ENCODE measurements at regions not wholly inside any gene's neighbourhood (a gene's known extent, or its start where the extent isn't known, plus 50 kb on each side); places are given as distances from the start of the nearest gene placed in this dataset.

- TF ChIP-seq CTCF (IDR thresholded peaks at IDR 0.05; ENCODE audit: poor library complexity, severe bottlenecking) = no peak
- no peaks in the 10 kb centered on the region for H3K9me3 ChIP-seq (ENCODE audit: severe bottlenecking)
Observed at GRCh38 chrX:137646472-137646871, 80.5 kb downstream of the ZIC3 start.

GRCh38 chrX:137651647-137652046 is 85.7 kb downstream of the ZIC3 start:
- no peak overlapping the region for H3K4me3 ChIP-seq (ENCODE audit: severe bottlenecking)
- no peak for DNase-seq (ENCODE audit: low spot score)
- no peaks in the 10 kb centered on the region for H3K9me3 ChIP-seq (ENCODE audit: severe bottlenecking)
- H3K27me3 ChIP-seq (ENCODE audit: insufficient read depth, poor library complexity, severe bottlenecking) = no peaks in the 10 kb centered on the region
- H3K27ac ChIP-seq (ENCODE audit: poor library complexity, severe bottlenecking) = no peak overlapping the region
- no peaks in the 10 kb centered on the region for H3K36me3 ChIP-seq (ENCODE audit: low read depth)
- no peak for ATAC-seq (ENCODE audit: low read depth)
- no peaks in the 10 kb centered on the region for H3K4me1 ChIP-seq (ENCODE audit: insufficient read depth, poor library complexity, severe bottlenecking)
- no peak for TF ChIP-seq CTCF (IDR thresholded peaks at IDR 0.05; ENCODE audit: poor library complexity, severe bottlenecking)

More at GRCh38 chrX:137646472-137646871, 80.5 kb downstream of the ZIC3 start:
- Histone ChIP-seq H3K27ac (ENCODE audit: poor library complexity, severe bottlenecking) (no peak overlapping the region), H3K27me3 (ENCODE audit: insufficient read depth, poor library complexity, severe bottlenecking) (no peaks in the 10 kb centered on the region), H3K4me3 (ENCODE audit: severe bottlenecking) (no peak overlapping the region), H3K36me3 (ENCODE audit: low read depth) (no peaks in the 10 kb centered on the region), H3K4me1 (ENCODE audit: insufficient read depth, poor library complexity, severe bottlenecking) (no peaks in the 10 kb centered on the region)
- no peak for ATAC-seq (ENCODE audit: low read depth)
- no peak for DNase-seq (ENCODE audit: low spot score)

GRCh38 chrX:137652086-137652485 is 86.2 kb downstream of the ZIC3 start:
- no peaks in the 10 kb centered on the region for H3K4me1 ChIP-seq (ENCODE audit: insufficient read depth, poor library complexity, severe bottlenecking)
- H3K4me3 ChIP-seq (ENCODE audit: severe bottlenecking) = no peak overlapping the region
- H3K36me3 ChIP-seq (ENCODE audit: low read depth) = no peaks in the 10 kb centered on the region
- no peak for TF ChIP-seq CTCF (IDR thresholded peaks at IDR 0.05; ENCODE audit: poor library complexity, severe bottlenecking)
- DNase-seq (ENCODE audit: low spot score) = no peak
- no peaks in the 10 kb centered on the region for H3K9me3 ChIP-seq (ENCODE audit: severe bottlenecking)
- no peaks in the 10 kb centered on the region for H3K27me3 ChIP-seq (ENCODE audit: insufficient read depth, poor library complexity, severe bottlenecking)
- no peak for ATAC-seq (ENCODE audit: low read depth)
- H3K27ac ChIP-seq (ENCODE audit: poor library complexity, severe bottlenecking) = no peak overlapping the region

- H3K4me1 ChIP-seq (ENCODE audit: insufficient read depth, poor library complexity, severe bottlenecking) = no peaks in the 10 kb centered on the region
- no peaks in the 10 kb centered on the region for H3K27me3 ChIP-seq (ENCODE audit: insufficient read depth, poor library complexity, severe bottlenecking)
- TF ChIP-seq CTCF (IDR thresholded peaks at IDR 0.05; ENCODE audit: poor library complexity, severe bottlenecking) = no peak
- no peak for ATAC-seq (ENCODE audit: low read depth)
- H3K9me3 ChIP-seq (ENCODE audit: severe bottlenecking) = no peaks in the 10 kb centered on the region
- H3K4me3 ChIP-seq (ENCODE audit: severe bottlenecking) = no peak overlapping the region
- no peaks in the 10 kb centered on the region for H3K36me3 ChIP-seq (ENCODE audit: low read depth)
- no peak overlapping the region for H3K27ac ChIP-seq (ENCODE audit: poor library complexity, severe bottlenecking)
- DNase-seq (ENCODE audit: low spot score) = no peak
Observed at GRCh38 chrX:137654481-137654880, 88.6 kb downstream of the ZIC3 start.

GRCh38 chrX:137667776-137668175 is 101.8 kb downstream of the ZIC3 start:
- no peak overlapping the region for H3K27ac ChIP-seq (ENCODE audit: poor library complexity, severe bottlenecking)
- no peaks in the 10 kb centered on the region for H3K9me3 ChIP-seq (ENCODE audit: severe bottlenecking)
- H3K36me3 ChIP-seq (ENCODE audit: low read depth) = no peaks in the 10 kb centered on the region
- no peak for TF ChIP-seq CTCF (IDR thresholded peaks at IDR 0.05; ENCODE audit: poor library complexity, severe bottlenecking)
- DNase-seq (ENCODE audit: low spot score) (no peak), ATAC-seq (ENCODE audit: low read depth) (no peak)
- H3K27me3 ChIP-seq (ENCODE audit: insufficient read depth, poor library complexity, severe bottlenecking) = no peaks in the 10 kb centered on the region
- no peak overlapping the region for H3K4me3 ChIP-seq (ENCODE audit: severe bottlenecking)
- H3K4me1 ChIP-seq (ENCODE audit: insufficient read depth, poor library complexity, severe bottlenecking) = no peaks in the 10 kb centered on the region

Data from RWPE2 (cell line).